NCI-H187 treated with DMSO at 0.1 percent for 48 hours (cell line): ENCODE measurements at regions not wholly inside any gene's neighbourhood (a gene's known extent, or its start where the extent isn't known, plus 50 kb on each side); places are given as distances from the start of the nearest gene placed in this dataset.

Experiments
- DNase-seq: peaks from one replicate; lab custom pipeline; 2025; lab: John Stamatoyannopoulos, UW

DNA sequence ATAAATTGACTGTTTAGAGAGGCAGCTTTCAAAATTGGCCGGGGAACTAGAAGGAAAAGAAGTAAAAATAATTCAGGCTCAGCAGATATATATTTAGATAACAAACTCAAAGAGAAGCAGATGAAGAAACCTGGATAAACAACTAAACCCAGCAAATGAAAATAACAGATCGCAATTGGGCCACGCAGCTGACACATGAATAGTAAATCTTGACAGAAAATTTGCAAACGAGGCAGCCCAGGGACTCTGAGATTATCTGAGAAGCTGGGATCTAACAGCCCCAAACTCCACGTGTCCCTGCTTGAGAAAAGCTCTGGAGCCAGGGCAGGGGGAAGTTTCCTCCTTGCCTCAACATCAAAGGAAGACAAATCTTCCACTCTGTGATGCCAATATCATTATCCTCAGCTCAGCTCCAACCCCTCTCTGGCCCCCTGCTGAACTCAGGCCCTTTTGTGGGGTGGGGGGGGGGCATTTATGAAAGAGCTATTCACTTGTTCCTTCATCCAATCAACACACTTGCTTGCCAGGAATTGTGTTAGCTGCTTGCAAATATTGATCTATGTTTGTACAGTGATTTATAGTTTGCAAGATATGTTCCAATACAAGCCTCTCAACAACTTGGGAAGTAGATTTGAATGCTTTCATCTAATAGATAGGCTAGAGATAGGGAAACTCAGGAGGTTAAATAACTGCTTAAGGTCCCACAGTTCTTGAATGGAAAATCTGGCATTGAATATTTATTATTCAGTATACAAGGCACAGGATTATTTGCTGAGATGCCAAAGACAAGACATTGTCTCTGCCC is 72.5 kb upstream of the C11orf87 start:
- DNase-seq: no peak

DNA sequence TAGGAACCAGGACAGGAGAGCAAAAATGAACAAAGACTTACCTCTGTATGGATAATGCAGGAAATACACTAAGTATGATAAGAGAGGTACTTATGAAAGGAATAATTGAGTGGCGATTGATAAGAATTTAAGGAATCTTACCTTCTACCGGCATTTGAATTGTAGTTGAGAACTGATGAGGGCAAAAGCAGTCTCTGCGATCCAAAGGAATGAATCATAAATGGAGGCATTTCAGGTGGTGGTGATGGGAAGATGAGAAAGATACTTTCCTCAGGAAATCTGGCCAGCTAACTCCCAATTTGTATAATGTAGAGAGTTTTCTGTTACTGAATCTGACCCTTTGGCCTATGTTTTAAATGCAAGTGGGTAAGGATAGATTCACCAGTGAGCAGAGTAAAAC is 71.9 kb upstream of the C11orf87 start:
- no peak for DNase-seq

DNA sequence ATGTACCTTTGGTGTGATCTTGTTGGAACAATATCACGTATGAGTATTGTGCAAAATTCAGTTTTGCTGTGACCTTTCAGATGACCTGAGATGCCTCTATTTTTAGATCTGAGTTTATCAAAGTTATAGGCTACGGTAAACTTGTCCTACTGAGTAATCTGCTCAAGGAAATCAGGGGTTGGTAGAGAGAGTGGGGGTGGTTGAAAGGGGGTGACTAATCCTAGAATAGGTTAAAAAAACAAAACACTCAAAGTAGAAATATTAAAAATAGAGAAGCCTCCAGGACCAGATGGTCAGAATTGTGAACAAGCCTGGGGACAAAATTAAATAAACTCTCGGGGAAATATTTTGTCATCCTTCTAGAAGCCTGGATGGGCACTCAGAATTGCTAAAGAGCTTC is 59.9 kb upstream of the C11orf87 start:
- no peak for DNase-seq

DNA sequence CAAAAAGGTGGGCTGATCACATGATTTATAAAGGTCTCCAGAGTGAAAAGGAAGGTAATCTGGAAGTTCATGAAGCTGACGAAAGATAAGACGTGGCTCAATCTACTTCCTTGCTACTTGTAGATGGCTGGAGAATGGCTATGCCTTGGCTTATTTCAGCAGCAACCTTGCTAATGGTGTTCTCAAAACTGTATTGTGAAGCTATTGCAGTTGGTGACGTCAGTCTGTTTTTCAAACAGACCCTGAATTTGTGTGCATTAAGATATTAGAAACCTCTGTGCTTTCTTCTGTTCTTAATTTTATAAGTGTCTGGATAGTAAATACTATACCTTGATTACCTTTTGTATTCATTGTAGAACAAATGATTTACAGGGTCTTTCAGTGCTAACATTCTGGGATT is 58.3 kb upstream of the C11orf87 start:
- no peak for DNase-seq

DNA sequence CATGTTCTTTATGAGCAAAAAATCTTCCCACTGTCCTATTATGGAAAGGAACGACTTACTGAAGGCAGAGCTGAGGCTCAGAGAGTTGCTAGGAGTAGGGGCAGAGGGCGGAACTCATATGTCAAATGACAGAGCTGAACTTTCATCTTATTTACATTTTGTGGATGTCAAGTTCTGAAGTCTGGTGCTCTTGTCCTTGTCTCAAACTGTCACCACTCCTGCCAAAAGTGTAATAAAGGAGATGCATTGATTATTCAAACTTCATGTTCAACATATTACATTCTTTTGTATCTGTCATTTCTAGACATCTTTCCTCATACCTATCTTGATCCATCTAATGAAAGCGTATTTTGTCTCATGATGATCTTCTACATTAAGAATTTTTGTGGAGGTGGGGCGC is 57.1 kb upstream of the C11orf87 start:
- no peak for DNase-seq

DNA sequence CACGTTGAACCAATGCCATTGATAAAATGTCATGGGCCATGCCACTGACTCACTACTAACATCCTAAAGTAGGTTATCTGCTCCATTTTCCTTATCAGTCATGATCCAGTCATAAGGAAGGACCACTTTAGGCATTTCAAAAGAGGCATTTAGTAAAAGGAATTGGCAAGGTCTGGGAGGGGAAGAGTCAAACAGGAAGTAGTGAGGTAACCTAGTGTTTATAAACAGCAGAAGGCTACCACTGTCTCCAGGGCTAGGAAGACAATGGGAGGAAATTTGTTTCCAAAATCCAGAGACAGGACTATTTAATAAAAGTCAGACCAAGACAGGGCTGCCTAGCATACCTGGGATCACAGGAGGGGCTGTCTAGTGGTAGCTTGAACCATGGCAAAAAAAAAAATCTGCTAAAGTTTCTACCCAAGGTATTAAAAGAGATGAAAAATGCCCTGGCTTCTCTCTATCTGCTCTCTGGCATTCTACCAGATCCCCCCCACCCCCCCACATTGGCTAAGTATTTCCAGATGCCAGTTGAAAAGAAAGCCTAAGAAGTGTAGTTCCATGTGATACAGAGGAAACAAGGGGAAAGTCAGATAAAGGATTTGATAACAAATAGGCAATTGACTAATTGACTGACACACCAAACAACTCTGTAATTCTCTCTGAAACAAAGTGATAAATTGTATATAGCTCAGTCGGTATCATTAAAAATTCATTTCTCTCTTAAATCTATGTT is 50.4 kb upstream of the C11orf87 start:
- no peak for DNase-seq
